Dendritic cell treated with granulocyte-macrophage colony-stimulating factor and Interleukin-4, amounts not matched to agents 40 ng/mL and 50 ng/mL, for 4 days (primary cell): ENCODE measurements at regions not wholly inside any gene's neighbourhood (a gene's known extent, or its start where the extent isn't known, plus 50 kb on each side); places are given as distances from the start of the nearest gene placed in this dataset.
"Not testable (repeated sequence)": the region's sequence is repeated elsewhere in the genome, so short reads cannot be mapped to it uniquely, and the experiment has no call there.

Source experiments
- H3K27ac Mint-ChIP-seq: one replicate; pipeline ENCODE4 v1.8.0; 2022; ENCODE audit warnings: mild to moderate bottlenecking, mixed read lengths
- H3K27me3 Mint-ChIP-seq: one replicate; pipeline ENCODE4 v1.8.0; 2022; ENCODE audit warnings: mild to moderate bottlenecking, mixed read lengths
- H3K36me3 Mint-ChIP-seq: one replicate; pipeline ENCODE4 v1.8.0; 2022; ENCODE audit warnings: low read depth, mixed read lengths
- H3K4me1 Mint-ChIP-seq: one replicate; pipeline ENCODE4 v1.8.0; 2022; ENCODE audit warnings: low read depth, mixed read lengths
- H3K4me3 Mint-ChIP-seq: one replicate; pipeline ENCODE4 v1.8.0; 2022; ENCODE audit warnings: mild to moderate bottlenecking, moderate library complexity, mixed read lengths
- H3K9me3 Mint-ChIP-seq: one replicate; pipeline ENCODE4 v1.8.0; 2022; ENCODE audit warnings: mixed read lengths
- intact Hi-C: fragments of 100-400 bp; cut with micrococcal nuclease; formaldehyde crosslinking; loops from one replicate; pipeline ENCODE4 v1.15.0; 2022

- H3K27me3 Mint-ChIP-seq = peaks cover 3% of the 10 kb centered on the region
- intact Hi-C loops = no loop called here
- H3K9me3 Mint-ChIP-seq = no peaks in the 10 kb centered on the region
Measured at GRCh38 chr2:55780697-55781096, 87.1 kb upstream of the PNPT1 start.

GRCh38 chr2:55779459-55780421, 86.1 kb upstream of the PNPT1 start:
- H3K4me3 Mint-ChIP-seq = no peak overlapping the region
- H3K9me3 Mint-ChIP-seq = no peaks in the 10 kb centered on the region
- H3K36me3 Mint-ChIP-seq = no peaks in the 10 kb centered on the region
- peaks cover 3% of the 10 kb centered on the region for H3K27me3 Mint-ChIP-seq
- intact Hi-C loops = no loop called here
- no peak overlapping the region for H3K27ac Mint-ChIP-seq
- H3K4me1 Mint-ChIP-seq = no peaks in the 10 kb centered on the region

More at GRCh38 chr2:55780697-55781096, 87.1 kb upstream of the PNPT1 start:
- H3K4me1 Mint-ChIP-seq = no peaks in the 10 kb centered on the region
- H3K4me3 Mint-ChIP-seq = no peak overlapping the region
- H3K27ac Mint-ChIP-seq = no peak overlapping the region
- no peaks in the 10 kb centered on the region for H3K36me3 Mint-ChIP-seq

GRCh38 chr2:55776966-55777365, 83.3 kb upstream of the PNPT1 start:
- Mint-ChIP-seq H3K4me1 (no peaks in the 10 kb centered on the region), H3K27me3 (peaks cover 3% of the 10 kb centered on the region)
- intact Hi-C loops = no loop called here

GRCh38 chr2:55776479-55776878, 82.8 kb upstream of the PNPT1 start:
- Mint-ChIP-seq H3K9me3 (no peaks in the 10 kb centered on the region), H3K27ac (no peak overlapping the region), H3K27me3 (peaks cover 3% of the 10 kb centered on the region), H3K4me3 (no peak overlapping the region), H3K36me3 (no peaks in the 10 kb centered on the region), H3K4me1 (no peaks in the 10 kb centered on the region)
- intact Hi-C loops = no loop called here

More at GRCh38 chr2:55776966-55777365, 83.3 kb upstream of the PNPT1 start:
- H3K9me3 Mint-ChIP-seq = no peaks in the 10 kb centered on the region
- no peak overlapping the region for H3K4me3 Mint-ChIP-seq
- H3K36me3 Mint-ChIP-seq = no peaks in the 10 kb centered on the region
- H3K27ac Mint-ChIP-seq = no peak overlapping the region

GRCh38 chr2:55775828-55776227, 82.2 kb upstream of the PNPT1 start:
- intact Hi-C loops = no loop called here
- Mint-ChIP-seq H3K27me3 (peaks cover 3% of the 10 kb centered on the region), H3K9me3 (no peaks in the 10 kb centered on the region), H3K4me1 (no peaks in the 10 kb centered on the region), H3K36me3 (no peaks in the 10 kb centered on the region), H3K4me3 (no peak overlapping the region), H3K27ac (no peak overlapping the region)

GRCh38 chr2:55773651-55774050, 80.0 kb upstream of the PNPT1 start:
- not testable (repeated sequence) for H3K36me3 Mint-ChIP-seq

GRCh38 chr2:55772109-55772980, 78.7 kb upstream of the PNPT1 start:
- Mint-ChIP-seq H3K4me1 (no peaks in the 10 kb centered on the region), H3K9me3 (no peaks in the 10 kb centered on the region), H3K27ac (no peak overlapping the region), H3K4me3 (no peak overlapping the region), H3K27me3 (no peaks in the 10 kb centered on the region), H3K36me3 (no peaks in the 10 kb centered on the region)
- intact Hi-C loops = loop anchor here (5.0 kb wide), 2 partner anchors 245 to 360 kb away; no protein-coding TSS in a partner anchor

More at GRCh38 chr2:55773651-55774050, 80.0 kb upstream of the PNPT1 start:
- intact Hi-C loops = loop anchor here (5.0 kb wide), 2 partner anchors 244 to 359 kb away; no protein-coding TSS in a partner anchor
- not testable (repeated sequence) for H3K27me3 Mint-ChIP-seq, H3K27ac Mint-ChIP-seq, H3K9me3 Mint-ChIP-seq, H3K4me3 Mint-ChIP-seq, H3K4me1 Mint-ChIP-seq

GRCh38 chr2:55771612-55772011, 78.0 kb upstream of the PNPT1 start:
- intact Hi-C loops = loop anchor here (2.0 to 5.0 kb wide), 3 partner anchors 189 to 361 kb away; no protein-coding TSS in a partner anchor
- Mint-ChIP-seq H3K4me3 (no peak overlapping the region), H3K27me3 (no peaks in the 10 kb centered on the region), H3K4me1 (no peaks in the 10 kb centered on the region), H3K36me3 (no peaks in the 10 kb centered on the region), H3K27ac (no peak overlapping the region), H3K9me3 (no peaks in the 10 kb centered on the region)

- Mint-ChIP-seq H3K36me3 (no peaks in the 10 kb centered on the region), H3K27me3 (no peaks in the 10 kb centered on the region), H3K4me3 (no peak overlapping the region), H3K9me3 (no peaks in the 10 kb centered on the region), H3K4me1 (no peaks in the 10 kb centered on the region), H3K27ac (no peak overlapping the region)
- intact Hi-C loops = no loop called here
Measured at GRCh38 chr2:55768991-55769390, 75.3 kb upstream of the PNPT1 start.

GRCh38 chr2:55766947-55767346, 73.3 kb upstream of the PNPT1 start:
- Mint-ChIP-seq H3K4me3 (no peak overlapping the region), H3K4me1 (no peaks in the 10 kb centered on the region), H3K36me3 (no peaks in the 10 kb centered on the region), H3K27ac (no peak overlapping the region), H3K27me3 (no peaks in the 10 kb centered on the region), H3K9me3 (no peaks in the 10 kb centered on the region)
- intact Hi-C loops = no loop called here

GRCh38 chr2:55765708-55766107, 72.1 kb upstream of the PNPT1 start:
- intact Hi-C loops, H3K27ac Mint-ChIP-seq, H3K9me3 Mint-ChIP-seq, H3K27me3 Mint-ChIP-seq, H3K36me3 Mint-ChIP-seq, H3K4me3 Mint-ChIP-seq, H3K4me1 Mint-ChIP-seq: not testable (repeated sequence)

GRCh38 chr2:55763721-55764120, 70.1 kb upstream of the PNPT1 start:
- Mint-ChIP-seq H3K27ac (no peak overlapping the region), H3K4me1 (no peaks in the 10 kb centered on the region), H3K36me3 (no peaks in the 10 kb centered on the region), H3K9me3 (no peaks in the 10 kb centered on the region), H3K27me3 (peaks cover 4% of the 10 kb centered on the region), H3K4me3 (no peak overlapping the region)
- intact Hi-C loops = no loop called here

- no peaks in the 10 kb centered on the region for H3K4me1 Mint-ChIP-seq
- H3K27me3 Mint-ChIP-seq = peaks cover 4% of the 10 kb centered on the region
- H3K36me3 Mint-ChIP-seq = no peaks in the 10 kb centered on the region
- H3K27ac Mint-ChIP-seq = no peak overlapping the region
- no peak overlapping the region for H3K4me3 Mint-ChIP-seq
- no peaks in the 10 kb centered on the region for H3K9me3 Mint-ChIP-seq
- intact Hi-C loops = no loop called here
Measured at GRCh38 chr2:55761526-55761925, 67.9 kb upstream of the PNPT1 start.

GRCh38 chr2:55761024-55761423, 67.4 kb upstream of the PNPT1 start:
- intact Hi-C loops = no loop called here
- H3K4me3 Mint-ChIP-seq = no peak overlapping the region
- H3K27ac Mint-ChIP-seq = no peak overlapping the region
- H3K9me3 Mint-ChIP-seq = no peaks in the 10 kb centered on the region
- H3K36me3 Mint-ChIP-seq = no peaks in the 10 kb centered on the region
- H3K4me1 Mint-ChIP-seq = no peaks in the 10 kb centered on the region
- H3K27me3 Mint-ChIP-seq = peaks cover 4% of the 10 kb centered on the region
